Activated naive CD8-positive, alpha-beta T cell treated with anti-CD3 and anti-CD28 coated beads, Interleukin-2, amount 10 ng/mL, durations not matched to agents 7 days and 5 days (primary cell): ENCODE measurements at regions not wholly inside any gene's neighbourhood (a gene's known extent, or its start where the extent isn't known, plus 50 kb on each side); places are given as distances from the start of the nearest gene placed in this dataset.

Experiments
- ATAC-seq: fragments of 150-1000 bp; cut with Tn5 transposase; one replicate; pipeline ENCODE4 v1.10.0; 2021; ENCODE audit warnings: low read depth, moderate library complexity
- POLR2A ChIA-PET: fragments of 350-600 bp; sonication (Branson Sonifier 250); formaldehyde crosslinking; loops from one replicate; lab custom pipeline; 2021; ENCODE audit warnings: antibody characterized with exemption; lab: Charles Lee
- DNase-seq: peaks from one replicate; pipeline ENCODE4 v3.0.0; 2021
- H3K27ac Mint-ChIP-seq: one replicate; pipeline ENCODE4 v1.8.0; 2022; ENCODE audit warnings: mild to moderate bottlenecking, mixed read lengths
- H3K27me3 Mint-ChIP-seq: one replicate; pipeline ENCODE4 v1.8.0; 2022; ENCODE audit warnings: mild to moderate bottlenecking, moderate library complexity, mixed read lengths
- H3K36me3 Mint-ChIP-seq: one replicate; pipeline ENCODE4 v1.8.0; 2021; ENCODE audit warnings: mild to moderate bottlenecking, mixed read lengths
- H3K4me1 Mint-ChIP-seq: one replicate; pipeline ENCODE4 v1.8.0; 2021; ENCODE audit warnings: mixed read lengths
- H3K4me3 Mint-ChIP-seq: one replicate; pipeline ENCODE4 v1.8.0; 2022; ENCODE audit warnings: mild to moderate bottlenecking, moderate library complexity, mixed read lengths
- H3K9me3 Mint-ChIP-seq: one replicate; pipeline ENCODE4 v1.8.0; 2021; ENCODE audit warnings: mixed read lengths

DNA sequence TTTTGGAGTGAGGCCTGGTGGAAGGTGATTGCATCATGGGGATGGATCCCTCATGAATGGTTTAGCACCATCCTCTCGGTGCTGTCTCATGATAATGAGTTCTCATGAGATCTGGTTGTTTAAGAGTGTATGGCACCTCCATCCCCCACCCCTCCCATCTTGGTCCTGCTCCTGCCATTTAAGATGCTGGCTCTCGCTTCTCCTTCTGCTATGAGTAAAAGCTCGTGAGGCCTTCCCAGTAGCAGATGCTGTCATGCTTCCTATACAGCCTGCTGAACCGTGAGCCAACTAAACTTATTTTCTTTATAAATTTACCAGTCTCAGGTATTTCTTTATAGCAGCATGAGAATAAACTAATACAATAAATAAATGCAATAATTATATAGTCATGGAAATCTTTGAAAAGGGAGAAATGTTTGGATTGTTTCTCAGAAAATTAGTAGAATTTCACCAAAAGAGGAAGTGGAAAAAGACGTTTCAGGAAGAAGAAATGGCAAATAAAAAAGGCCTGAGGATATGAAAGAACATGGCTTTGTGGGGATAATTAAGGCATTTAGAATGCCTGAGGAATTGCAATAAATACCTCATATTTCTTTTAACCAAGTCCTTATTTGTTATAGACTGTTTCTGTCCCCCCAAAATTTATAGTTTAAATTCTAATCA is 451.2 kb upstream of the ADGRL4 start:
- Mint-ChIP-seq H3K27ac (no peak overlapping the region), H3K27me3 (no peaks in the 10 kb centered on the region), H3K9me3 (peaks cover 3% of the 10 kb centered on the region), H3K4me3 (no peak overlapping the region), H3K4me1 (no peaks in the 10 kb centered on the region), H3K36me3 (no peaks in the 10 kb centered on the region)
- POLR2A ChIA-PET: no interaction called here
- ATAC-seq (no peak), DNase-seq (no peak)

DNA sequence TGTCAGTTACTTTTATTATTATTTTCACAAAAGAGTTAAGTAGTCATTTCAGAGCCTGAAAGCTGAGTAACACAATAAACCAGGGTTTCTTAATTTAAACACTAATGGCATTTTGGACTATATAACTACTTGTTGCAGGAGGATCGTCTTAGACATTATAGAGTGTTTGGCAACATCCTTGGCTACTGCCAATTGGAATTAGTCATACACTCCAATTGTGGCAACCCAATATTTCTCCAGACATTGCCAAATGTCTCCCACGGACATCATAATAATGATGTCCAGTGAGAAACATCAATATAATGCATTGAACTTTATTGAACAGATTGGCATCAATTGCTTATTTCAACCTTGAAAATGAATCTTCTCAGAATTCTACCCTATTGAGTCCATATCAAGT is 441.9 kb upstream of the ADGRL4 start:
- Mint-ChIP-seq H3K4me3 (no peak overlapping the region), H3K4me1 (no peaks in the 10 kb centered on the region), H3K9me3 (peaks cover 1% of the 10 kb centered on the region), H3K27ac (no peak overlapping the region), H3K27me3 (no peaks in the 10 kb centered on the region), H3K36me3 (no peaks in the 10 kb centered on the region)
- DNase-seq (no peak), ATAC-seq (no peak)
- POLR2A ChIA-PET: no interaction called here

DNA sequence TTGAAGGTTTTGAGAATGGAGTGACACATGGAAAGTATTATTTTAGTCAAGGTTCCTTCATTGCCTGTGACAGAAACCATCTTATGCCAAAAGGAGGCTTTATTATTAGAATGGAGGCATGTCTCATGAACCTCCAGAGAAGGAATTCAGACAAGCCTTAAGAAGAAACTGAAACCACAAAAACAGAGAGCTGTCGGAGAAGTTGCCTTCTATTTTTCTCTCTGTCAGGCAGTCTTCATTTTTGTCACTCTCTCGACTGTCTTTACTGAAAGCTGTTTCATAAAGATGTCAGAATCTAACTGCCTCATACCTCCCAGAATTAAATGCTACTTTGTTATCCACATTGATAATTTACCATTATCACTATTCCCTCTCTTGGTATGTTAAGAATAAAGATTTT is 434.7 kb upstream of the ADGRL4 start:
- no peaks in the 10 kb centered on the region for H3K4me1 Mint-ChIP-seq
- H3K4me3 Mint-ChIP-seq: no peak overlapping the region
- no peaks in the 10 kb centered on the region for H3K27me3 Mint-ChIP-seq
- POLR2A ChIA-PET: no interaction called here
- no peak for DNase-seq
- H3K27ac Mint-ChIP-seq: no peak overlapping the region
- no peaks in the 10 kb centered on the region for H3K9me3 Mint-ChIP-seq
- no peaks in the 10 kb centered on the region for H3K36me3 Mint-ChIP-seq
- ATAC-seq: no peak

DNA sequence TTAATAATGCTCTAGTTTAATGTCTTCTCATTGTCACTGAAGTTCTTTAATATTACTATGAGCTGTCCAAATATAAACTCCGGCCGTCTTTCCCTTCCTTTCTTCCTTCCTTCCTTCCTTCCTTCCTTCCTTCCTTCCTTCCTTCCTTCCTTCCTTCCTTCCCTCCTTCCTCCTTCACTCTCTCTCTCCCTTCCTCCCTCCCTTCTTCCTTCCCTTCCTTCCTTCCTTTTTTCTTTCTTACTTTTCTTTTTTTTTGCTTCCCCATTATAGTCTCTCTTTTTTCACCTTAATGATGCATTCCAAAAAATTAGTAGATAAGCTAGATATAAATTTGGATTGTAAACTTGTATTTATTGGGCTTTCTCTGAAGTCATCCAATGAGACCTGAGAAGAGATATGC is 431.0 kb upstream of the ADGRL4 start:
- H3K27me3 Mint-ChIP-seq: no peaks in the 10 kb centered on the region

DNA sequence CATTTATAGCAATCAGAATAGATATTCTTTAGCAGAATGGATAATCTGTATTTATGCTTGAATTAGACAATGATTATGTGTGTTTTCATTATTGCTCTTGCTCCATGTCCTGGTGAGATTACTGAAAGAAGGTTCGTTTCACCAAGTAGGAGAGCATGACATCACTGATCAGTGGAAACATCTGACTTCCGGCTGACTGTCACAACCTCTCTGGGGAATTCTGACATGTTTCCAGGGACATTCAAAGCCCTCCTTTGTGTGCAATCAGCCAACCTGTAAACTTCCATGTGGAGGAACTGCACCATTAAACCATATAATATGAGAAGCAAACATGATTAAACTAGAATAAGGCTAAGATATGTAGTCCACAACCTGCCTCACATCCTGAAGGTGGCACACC is 424.8 kb upstream of the ADGRL4 start:
- no peaks in the 10 kb centered on the region for H3K4me1 Mint-ChIP-seq
- H3K4me3 Mint-ChIP-seq: no peak overlapping the region
- no peak overlapping the region for H3K27ac Mint-ChIP-seq
- DNase-seq (no peak), ATAC-seq (no peak)
- H3K9me3 Mint-ChIP-seq: no peaks in the 10 kb centered on the region
- H3K36me3 Mint-ChIP-seq: no peaks in the 10 kb centered on the region
- POLR2A ChIA-PET: no interaction called here
- no peaks in the 10 kb centered on the region for H3K27me3 Mint-ChIP-seq

More for the DNA sequence above, 431.0 kb upstream of the ADGRL4 start:
- Mint-ChIP-seq H3K27ac (no peak overlapping the region), H3K4me1 (no peaks in the 10 kb centered on the region), H3K36me3 (no peaks in the 10 kb centered on the region), H3K4me3 (no peak overlapping the region), H3K9me3 (no peaks in the 10 kb centered on the region)
- POLR2A ChIA-PET: no interaction called here
- ATAC-seq (no peak), DNase-seq (no peak)

DNA sequence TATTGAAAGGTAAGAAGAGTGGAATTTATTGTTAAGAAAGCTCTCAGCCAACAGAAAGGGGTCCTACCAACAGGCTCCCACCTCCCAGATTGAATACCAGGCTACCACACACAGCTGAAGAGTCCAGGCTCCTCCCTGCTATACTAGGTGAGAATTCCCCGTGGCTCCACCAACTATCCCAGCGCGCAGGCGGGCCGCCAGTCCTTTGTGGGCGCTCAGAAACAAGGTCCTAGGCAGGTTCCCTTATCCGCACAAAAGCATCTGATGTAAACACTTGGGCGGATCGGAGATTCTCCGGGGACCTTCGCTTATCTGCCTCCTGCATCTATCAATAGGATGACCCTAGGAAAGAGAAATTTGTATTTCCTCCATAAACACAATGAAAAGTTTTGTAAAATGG is 423.9 kb upstream of the ADGRL4 start:
- H3K9me3 Mint-ChIP-seq: no peaks in the 10 kb centered on the region
- no peak for ATAC-seq
- no peaks in the 10 kb centered on the region for H3K4me1 Mint-ChIP-seq
- no peaks in the 10 kb centered on the region for H3K27me3 Mint-ChIP-seq
- no peak for DNase-seq
- no peaks in the 10 kb centered on the region for H3K36me3 Mint-ChIP-seq
- no peak overlapping the region for H3K4me3 Mint-ChIP-seq
- no peak overlapping the region for H3K27ac Mint-ChIP-seq
- POLR2A ChIA-PET: no interaction called here

DNA sequence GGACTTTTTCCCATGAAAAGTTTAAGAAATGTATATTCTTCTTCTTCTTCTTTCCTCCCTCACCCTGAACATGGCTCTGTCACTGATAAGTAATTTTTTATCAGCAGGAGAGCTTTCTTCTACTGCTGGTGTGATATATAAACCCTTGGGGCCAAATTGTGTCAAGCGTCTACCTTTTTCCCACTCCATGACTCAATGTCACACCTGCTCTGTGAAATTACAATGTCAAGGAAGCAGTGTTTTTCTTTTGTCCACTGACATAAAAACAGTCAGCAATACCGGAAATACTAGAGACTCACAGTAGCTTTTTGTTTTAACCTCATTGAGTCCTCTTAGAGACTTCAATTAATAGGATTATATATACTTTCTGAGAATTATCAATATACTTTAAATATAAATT is 416.2 kb upstream of the ADGRL4 start:
- Mint-ChIP-seq H3K36me3 (no peaks in the 10 kb centered on the region), H3K4me3 (no peak overlapping the region), H3K9me3 (no peaks in the 10 kb centered on the region), H3K4me1 (no peaks in the 10 kb centered on the region), H3K27ac (no peak overlapping the region), H3K27me3 (no peaks in the 10 kb centered on the region)
- POLR2A ChIA-PET: no interaction called here
- ATAC-seq (no peak), DNase-seq (no peak)

DNA sequence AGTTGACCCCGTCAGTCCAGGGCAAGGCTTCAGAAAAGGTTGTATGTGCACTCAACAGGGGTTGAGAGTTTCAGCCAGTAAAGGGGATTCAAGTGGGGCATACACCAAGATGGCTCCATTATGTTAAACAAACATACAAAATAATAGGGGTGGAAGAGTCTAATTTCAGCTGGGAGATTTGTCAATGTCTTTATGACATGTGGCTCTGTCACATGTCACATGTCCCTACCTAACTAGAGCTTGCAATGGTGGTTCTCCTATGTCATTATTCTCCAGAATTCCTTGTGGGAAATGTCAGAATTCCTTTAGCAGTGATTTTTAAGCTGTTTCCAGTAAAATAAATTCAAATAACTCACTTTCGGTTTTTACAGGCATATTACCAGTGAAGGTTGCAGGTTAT is 392.0 kb upstream of the ADGRL4 start:
- Mint-ChIP-seq H3K9me3 (peaks cover 1% of the 10 kb centered on the region), H3K4me3 (no peak overlapping the region), H3K36me3 (no peaks in the 10 kb centered on the region), H3K27ac (no peak overlapping the region), H3K4me1 (no peaks in the 10 kb centered on the region), H3K27me3 (no peaks in the 10 kb centered on the region)
- POLR2A ChIA-PET: no interaction called here
- ATAC-seq (no peak), DNase-seq (no peak)

DNA sequence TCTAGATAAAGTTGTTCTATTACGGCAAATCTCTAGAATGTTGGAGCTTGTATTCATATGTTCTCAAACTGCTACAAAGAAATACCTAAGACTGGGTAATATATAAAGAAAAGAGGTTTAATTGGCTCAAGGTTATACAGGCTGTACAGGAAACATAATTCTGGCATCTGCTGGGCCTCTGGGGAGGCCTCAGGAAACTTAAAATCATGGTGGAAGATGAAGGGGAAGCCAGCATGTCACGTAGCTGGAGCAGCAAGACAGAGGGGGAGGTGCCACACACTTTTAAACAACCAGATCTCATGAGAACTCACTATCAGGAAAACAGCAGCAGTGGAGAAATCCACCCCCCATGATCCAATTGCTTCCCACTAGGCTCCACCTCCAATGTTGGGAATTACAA is 390.4 kb upstream of the ADGRL4 start:
- POLR2A ChIA-PET: no interaction called here
- H3K36me3 Mint-ChIP-seq: no peaks in the 10 kb centered on the region
- ATAC-seq: no peak
- no peaks in the 10 kb centered on the region for H3K27me3 Mint-ChIP-seq
- H3K4me1 Mint-ChIP-seq: no peaks in the 10 kb centered on the region
- H3K4me3 Mint-ChIP-seq: no peak overlapping the region
- no peak overlapping the region for H3K27ac Mint-ChIP-seq
- H3K9me3 Mint-ChIP-seq: peaks cover 1% of the 10 kb centered on the region
- DNase-seq: no peak

DNA sequence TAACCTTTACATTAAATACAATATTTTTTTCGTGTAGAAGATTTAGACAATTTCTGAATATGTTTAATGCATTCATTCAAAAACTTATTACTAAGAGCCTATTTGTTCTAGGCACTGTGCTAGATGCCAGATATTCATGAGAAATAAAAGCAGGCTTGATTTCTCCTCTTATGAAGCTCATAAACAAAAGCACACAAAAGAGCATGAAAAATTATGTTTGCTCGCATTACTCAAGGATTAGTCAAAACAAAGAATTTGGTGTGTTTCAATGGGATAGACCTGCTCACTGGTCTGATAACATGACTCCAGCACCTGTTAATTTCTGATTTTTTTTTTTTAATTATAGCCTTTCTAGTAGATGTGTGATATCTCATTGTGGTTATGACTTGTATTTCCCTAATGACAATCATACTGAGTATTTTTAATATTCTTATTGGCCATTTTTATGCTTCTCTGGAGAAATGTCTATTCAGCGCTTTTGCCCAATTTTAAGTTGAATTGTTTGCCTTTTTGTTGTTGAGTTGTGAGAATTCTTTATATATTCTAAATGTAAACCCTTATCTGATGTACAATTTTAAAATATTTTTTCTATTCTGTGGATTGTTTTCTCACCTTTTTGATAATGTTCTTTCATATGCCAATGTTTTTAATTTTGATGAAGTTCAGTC is 382.3 kb upstream of the ADGRL4 start:
- Mint-ChIP-seq H3K4me3 (no peak overlapping the region), H3K9me3 (peaks cover 2% of the 10 kb centered on the region), H3K27ac (no peak overlapping the region), H3K4me1 (no peaks in the 10 kb centered on the region), H3K36me3 (no peaks in the 10 kb centered on the region), H3K27me3 (no peaks in the 10 kb centered on the region)
- DNase-seq (no peak), ATAC-seq (no peak)
- POLR2A ChIA-PET: no interaction called here

DNA sequence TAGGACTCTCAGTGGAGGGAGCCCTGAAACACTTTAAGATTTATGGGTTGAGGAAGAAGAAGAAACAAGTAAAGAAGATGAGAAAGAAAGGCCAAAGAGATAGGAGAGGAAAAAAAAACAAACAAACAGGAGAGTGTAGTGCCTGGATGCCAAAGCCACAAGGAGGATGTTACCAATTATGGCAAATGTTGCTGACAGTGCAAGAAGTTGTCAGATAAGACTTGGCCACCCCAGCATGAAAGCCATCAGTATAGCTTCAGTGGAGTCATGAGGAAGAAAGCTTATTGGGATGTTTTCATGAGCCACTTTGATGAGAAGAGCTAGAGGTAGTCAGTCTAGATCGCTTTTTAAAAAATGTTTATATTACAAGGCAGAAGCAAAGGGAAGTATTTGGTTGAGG is 380.2 kb upstream of the ADGRL4 start:
- Mint-ChIP-seq H3K4me1 (no peaks in the 10 kb centered on the region), H3K9me3 (peaks cover 2% of the 10 kb centered on the region), H3K27ac (no peak overlapping the region), H3K27me3 (no peaks in the 10 kb centered on the region), H3K36me3 (no peaks in the 10 kb centered on the region), H3K4me3 (no peak overlapping the region)
- POLR2A ChIA-PET: no interaction called here
- ATAC-seq: no peak
- DNase-seq: no peak

DNA sequence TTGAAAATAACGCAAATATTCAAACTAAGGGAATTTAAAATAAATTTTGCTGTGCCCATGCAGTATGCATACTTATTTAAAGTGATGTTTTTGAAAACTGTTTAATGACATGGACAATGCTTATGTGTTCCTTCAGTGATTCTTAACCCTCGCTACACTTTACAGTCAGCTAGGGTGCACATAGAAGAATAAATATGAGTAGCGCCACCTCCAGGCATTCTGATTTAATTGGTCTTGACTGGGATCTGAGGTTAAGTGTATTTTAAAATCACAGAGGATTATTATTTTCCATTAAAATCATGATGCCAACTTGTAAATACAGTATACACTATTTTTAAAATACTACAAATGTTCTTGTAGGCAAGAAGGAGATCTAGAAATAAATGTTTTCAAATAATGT is 373.5 kb upstream of the ADGRL4 start:
- Mint-ChIP-seq H3K4me3 (no peak overlapping the region), H3K9me3 (no peaks in the 10 kb centered on the region), H3K27me3 (no peaks in the 10 kb centered on the region), H3K36me3 (no peaks in the 10 kb centered on the region), H3K4me1 (no peaks in the 10 kb centered on the region), H3K27ac (no peak overlapping the region)
- no peak for DNase-seq
- no peak for ATAC-seq
- POLR2A ChIA-PET: no interaction called here

DNA sequence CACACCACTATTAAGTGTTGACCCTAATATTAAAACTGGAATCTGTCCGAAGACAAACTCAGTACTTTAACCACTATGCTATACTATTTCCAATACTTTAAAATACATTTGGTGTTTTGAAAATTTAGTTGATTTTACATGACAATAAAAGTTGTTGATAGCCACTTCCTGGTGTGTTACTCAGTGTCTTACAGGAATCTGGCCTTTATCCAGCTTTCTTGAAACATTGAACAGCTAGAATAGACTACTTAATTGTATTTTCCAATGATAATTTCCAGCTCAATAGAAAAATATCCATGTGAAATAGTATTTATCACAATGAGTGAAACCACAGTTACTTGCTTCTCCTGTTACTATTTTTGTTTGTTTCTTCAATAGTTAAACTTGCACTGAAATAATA is 369.6 kb upstream of the ADGRL4 start:
- DNase-seq (no peak), ATAC-seq (no peak)
- Mint-ChIP-seq H3K4me1 (no peaks in the 10 kb centered on the region), H3K4me3 (no peak overlapping the region), H3K27me3 (no peaks in the 10 kb centered on the region), H3K9me3 (no peaks in the 10 kb centered on the region), H3K36me3 (no peaks in the 10 kb centered on the region), H3K27ac (no peak overlapping the region)
- POLR2A ChIA-PET: no interaction called here

DNA sequence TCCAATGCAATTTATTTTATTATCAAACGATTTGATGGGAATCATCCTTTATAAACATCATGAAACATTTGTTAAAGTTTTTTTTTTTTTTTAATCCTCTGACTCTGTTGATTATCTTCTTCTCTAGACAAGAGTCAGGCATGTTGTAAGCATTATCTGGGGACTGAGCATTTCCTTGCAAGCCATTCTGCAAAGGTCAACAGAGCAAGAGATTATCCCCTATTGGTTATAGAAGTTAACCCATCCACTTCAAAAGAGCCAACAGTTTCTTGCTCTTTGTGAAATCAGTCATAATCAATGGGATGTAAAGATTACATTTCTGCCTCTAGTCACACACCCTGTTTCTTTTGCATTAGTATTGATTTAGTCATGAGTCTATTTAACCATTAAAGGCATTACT is 368.8 kb upstream of the ADGRL4 start:
- POLR2A ChIA-PET: no interaction called here
- no peaks in the 10 kb centered on the region for H3K9me3 Mint-ChIP-seq
- DNase-seq (no peak), ATAC-seq (no peak)
- no peak overlapping the region for H3K4me3 Mint-ChIP-seq
- H3K4me1 Mint-ChIP-seq: no peaks in the 10 kb centered on the region
- H3K27ac Mint-ChIP-seq: no peak overlapping the region
- H3K27me3 Mint-ChIP-seq: no peaks in the 10 kb centered on the region
- H3K36me3 Mint-ChIP-seq: no peaks in the 10 kb centered on the region
